Neural progenitor cell (in vitro differentiated cells): ENCODE measurements at regions not wholly inside any gene's neighbourhood (a gene's known extent, or its start where the extent isn't known, plus 50 kb on each side); places are given as distances from the start of the nearest gene placed in this dataset.

Experiments
- EZH2 ChIP-seq: fragments of 200-600 bp; sonication (generic); IDR thresholded peaks from 2 replicates; pipeline ENCODE4 v1.6.1; 2017; ENCODE audit warnings: antibody characterized with exemption, mild to moderate bottlenecking, moderate library complexity
- EZH2phosphoT487 ChIP-seq: fragments of 200-600 bp; sonication (generic); IDR thresholded peaks from 2 replicates; pipeline ENCODE4 v1.6.1; 2017; ENCODE audit warnings: antibody characterized with exemption
- TF ChIP-seq, protein P1 (sequence below): fragments of 200-600 bp; sonication (generic); IDR thresholded peaks from 2 replicates; pipeline ENCODE4 v1.5.1; 2017; ENCODE audit warnings: antibody characterized with exemption, mild to moderate bottlenecking

DNA sequence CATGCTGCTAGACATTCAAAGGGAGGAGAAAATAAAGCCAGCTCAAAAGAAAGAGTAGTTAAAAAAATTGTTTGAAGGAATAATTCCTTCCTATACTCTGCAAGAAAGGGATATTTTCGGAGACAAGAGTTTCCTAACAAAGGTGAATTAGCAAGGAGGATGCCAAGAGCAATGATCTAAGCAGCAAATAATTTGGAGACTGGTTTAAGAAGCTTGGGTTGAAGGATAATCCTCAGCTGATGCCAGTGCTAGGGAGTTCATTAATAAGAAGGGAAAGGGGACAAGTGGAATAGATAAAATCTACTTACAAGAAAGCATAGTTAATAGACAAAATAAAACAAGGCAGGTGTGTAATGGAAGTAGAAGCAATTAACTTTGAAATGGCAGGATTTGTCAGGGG is 372.3 kb downstream of the NDFIP2 start:
- TF ChIP-seq, protein P1, sequence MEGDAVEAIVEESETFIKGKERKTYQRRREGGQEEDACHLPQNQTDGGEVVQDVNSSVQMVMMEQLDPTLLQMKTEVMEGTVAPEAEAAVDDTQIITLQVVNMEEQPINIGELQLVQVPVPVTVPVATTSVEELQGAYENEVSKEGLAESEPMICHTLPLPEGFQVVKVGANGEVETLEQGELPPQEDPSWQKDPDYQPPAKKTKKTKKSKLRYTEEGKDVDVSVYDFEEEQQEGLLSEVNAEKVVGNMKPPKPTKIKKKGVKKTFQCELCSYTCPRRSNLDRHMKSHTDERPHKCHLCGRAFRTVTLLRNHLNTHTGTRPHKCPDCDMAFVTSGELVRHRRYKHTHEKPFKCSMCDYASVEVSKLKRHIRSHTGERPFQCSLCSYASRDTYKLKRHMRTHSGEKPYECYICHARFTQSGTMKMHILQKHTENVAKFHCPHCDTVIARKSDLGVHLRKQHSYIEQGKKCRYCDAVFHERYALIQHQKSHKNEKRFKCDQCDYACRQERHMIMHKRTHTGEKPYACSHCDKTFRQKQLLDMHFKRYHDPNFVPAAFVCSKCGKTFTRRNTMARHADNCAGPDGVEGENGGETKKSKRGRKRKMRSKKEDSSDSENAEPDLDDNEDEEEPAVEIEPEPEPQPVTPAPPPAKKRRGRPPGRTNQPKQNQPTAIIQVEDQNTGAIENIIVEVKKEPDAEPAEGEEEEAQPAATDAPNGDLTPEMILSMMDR = no peak
- TF ChIP-seq EZH2phosphoT487 (no peak), EZH2 (no peak)
